Ascending aorta (tissue), 2 donors: ENCODE measurements at regions not wholly inside any gene's neighbourhood (a gene's known extent, or its start where the extent isn't known, plus 50 kb on each side); places are given as distances from the start of the nearest gene placed in this dataset.
"Not testable (repeated sequence)": the region's sequence is repeated elsewhere in the genome, so short reads cannot be mapped to it uniquely, and the experiment has no call there.

Experiments
- DNase-seq, 2 donors: peaks; one replicate each; pipeline ENCODE4 v3.0.0-alpha.2; 2019; ENCODE audit warnings: low spot score in 2 of 2
- H3K27ac ChIP-seq, 2 donors: fragments of 200-600 bp; sonication (generic); one replicate each; pipeline ENCODE4 v1.5.1; 2016 to 2017; ENCODE audit warnings: mild to moderate bottlenecking in 1 of 2
- H3K27me3 ChIP-seq: fragments of 200-600 bp; sonication (generic); one replicate; pipeline ENCODE4 v1.5.1; 2017
- H3K36me3 ChIP-seq, 2 donors: fragments of 200-600 bp; sonication (generic); one replicate each; pipeline ENCODE4 v1.5.1; 2016
- H3K4me1 ChIP-seq, 2 donors: fragments of 200-600 bp; sonication (generic); one replicate each; pipeline ENCODE4 v1.5.1; 2016 to 2017; ENCODE audit warnings: mild to moderate bottlenecking in 1 of 2
- H3K4me3 ChIP-seq, 2 donors: fragments of 200-600 bp; sonication (generic); one replicate each; pipeline ENCODE4 v1.5.1; 2016 to 2017; ENCODE audit warnings: mild to moderate bottlenecking in 1 of 2
- H3K9me3 ChIP-seq, 2 donors: fragments of 200-600 bp; sonication (generic); one replicate each; pipeline ENCODE4 v1.5.1; 2016
- intact Hi-C: fragments of 100-400 bp; cut with DNase I; formaldehyde crosslinking; loops from one replicate; pipeline ENCODE4 v1.15.1; 2023
- TF ChIP-seq, protein P1 (sequence below), 3 experiments: fragments of 200-600 bp in 2 of 3; fragments of 450-650 bp in 1 of 3; sonication (generic) in 2 of 3; IDR thresholded peaks; one replicate each; pipeline ENCODE4 v1.5.1; 2016 to 2019; ENCODE audit warnings: antibody characterized with exemption in 3 of 3, mild to moderate bottlenecking in 1 of 3, moderate library complexity in 1 of 3

DNA sequence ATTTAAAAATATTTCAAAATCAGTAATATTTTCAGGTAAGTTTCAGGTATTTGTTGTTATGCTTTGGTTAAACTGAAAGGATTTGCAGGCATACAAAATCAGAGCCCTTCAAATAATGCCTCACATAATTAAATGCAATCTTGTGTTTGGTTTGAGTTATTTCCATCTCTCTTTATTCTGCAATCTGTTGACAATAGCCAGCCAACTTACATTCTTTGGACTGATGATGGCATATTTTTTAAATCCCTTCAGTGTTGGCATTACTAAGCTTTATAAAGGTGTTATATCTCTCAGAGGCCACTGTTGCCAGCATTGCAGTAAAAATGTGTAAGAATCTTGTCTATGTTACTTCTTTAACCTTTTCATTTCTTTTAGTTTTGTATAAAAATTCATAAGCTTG lies 257.2 kb upstream of the RFC3 start:
- H3K9me3 ChIP-seq, result no peaks in the 10 kb centered on the region
- H3K27ac ChIP-seq, result no peak overlapping the region
- H3K4me1 ChIP-seq, result peaks cover 0 to 5% of the 10 kb centered on the region in 2 donors
- DNase-seq, result no peak
- no peaks in the 10 kb centered on the region for H3K27me3 ChIP-seq
- no peak overlapping the region for H3K4me3 ChIP-seq
- intact Hi-C loops, result no loop called here
- H3K36me3 ChIP-seq, result no peaks in the 10 kb centered on the region
- TF ChIP-seq, protein P1, sequence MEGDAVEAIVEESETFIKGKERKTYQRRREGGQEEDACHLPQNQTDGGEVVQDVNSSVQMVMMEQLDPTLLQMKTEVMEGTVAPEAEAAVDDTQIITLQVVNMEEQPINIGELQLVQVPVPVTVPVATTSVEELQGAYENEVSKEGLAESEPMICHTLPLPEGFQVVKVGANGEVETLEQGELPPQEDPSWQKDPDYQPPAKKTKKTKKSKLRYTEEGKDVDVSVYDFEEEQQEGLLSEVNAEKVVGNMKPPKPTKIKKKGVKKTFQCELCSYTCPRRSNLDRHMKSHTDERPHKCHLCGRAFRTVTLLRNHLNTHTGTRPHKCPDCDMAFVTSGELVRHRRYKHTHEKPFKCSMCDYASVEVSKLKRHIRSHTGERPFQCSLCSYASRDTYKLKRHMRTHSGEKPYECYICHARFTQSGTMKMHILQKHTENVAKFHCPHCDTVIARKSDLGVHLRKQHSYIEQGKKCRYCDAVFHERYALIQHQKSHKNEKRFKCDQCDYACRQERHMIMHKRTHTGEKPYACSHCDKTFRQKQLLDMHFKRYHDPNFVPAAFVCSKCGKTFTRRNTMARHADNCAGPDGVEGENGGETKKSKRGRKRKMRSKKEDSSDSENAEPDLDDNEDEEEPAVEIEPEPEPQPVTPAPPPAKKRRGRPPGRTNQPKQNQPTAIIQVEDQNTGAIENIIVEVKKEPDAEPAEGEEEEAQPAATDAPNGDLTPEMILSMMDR (IDR thresholded peaks at IDR 0.05), result no peak

GRCh38 chr13:33561627-33562026 lies 256.3 kb upstream of the RFC3 start:
- Histone ChIP-seq H3K9me3 (no peaks in the 10 kb centered on the region), H3K4me3 (no peak overlapping the region), H3K27me3 (no peaks in the 10 kb centered on the region), H3K27ac (no peak overlapping the region), H3K36me3 (no peaks in the 10 kb centered on the region), H3K4me1 (peaks cover 0 to 5% of the 10 kb centered on the region in 2 donors)
- intact Hi-C loops, result no loop called here
- TF ChIP-seq, protein P1 (IDR thresholded peaks at IDR 0.05), result no peak
- DNase-seq, result no peak

DNA sequence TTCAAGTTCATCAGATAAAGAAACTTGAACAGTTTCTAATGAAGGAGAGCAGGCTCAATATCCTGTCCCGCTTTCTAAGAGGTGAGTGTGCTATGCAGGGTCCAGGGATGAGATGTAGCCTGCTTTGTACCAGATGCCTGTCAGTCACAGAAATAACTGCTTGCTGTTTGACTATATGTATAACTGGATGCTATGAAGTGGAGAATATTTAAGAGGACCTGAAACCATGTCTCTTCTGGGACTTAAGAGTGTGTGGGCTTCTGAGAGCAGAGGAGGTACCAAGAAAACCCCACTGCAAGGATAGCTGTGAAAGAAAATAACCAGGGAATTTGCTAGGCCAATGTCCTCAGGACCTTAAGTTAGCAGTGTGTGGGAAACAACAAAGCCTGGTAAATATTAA lies 246.3 kb upstream of the RFC3 start:
- Histone ChIP-seq H3K4me3 (no peak overlapping the region), H3K27ac (no peak overlapping the region), H3K4me1 (no peaks in the 10 kb centered on the region), H3K36me3 (no peaks in the 10 kb centered on the region), H3K9me3 (no peaks in the 10 kb centered on the region), H3K27me3 (no peaks in the 10 kb centered on the region)
- intact Hi-C loops, result no loop called here
- TF ChIP-seq, protein P1 (IDR thresholded peaks at IDR 0.05), result no peak
- no peak for DNase-seq

- H3K4me3 ChIP-seq, H3K9me3 ChIP-seq, H3K27ac ChIP-seq, H3K4me1 ChIP-seq, H3K27me3 ChIP-seq, H3K36me3 ChIP-seq, DNase-seq, intact Hi-C loops: not testable (repeated sequence)
Measured at GRCh38 chr13:33572322-33572721, 245.6 kb upstream of the RFC3 start.

- no peak for DNase-seq
- H3K4me1 ChIP-seq, result no peaks in the 10 kb centered on the region
- H3K9me3 ChIP-seq, result no peaks in the 10 kb centered on the region
- no peaks in the 10 kb centered on the region for H3K27me3 ChIP-seq
- TF ChIP-seq, protein P1 (IDR thresholded peaks at IDR 0.05), result no peak
- intact Hi-C loops, result no loop called here
- no peaks in the 10 kb centered on the region for H3K36me3 ChIP-seq
- no peak overlapping the region for H3K27ac ChIP-seq
- no peak overlapping the region for H3K4me3 ChIP-seq
Measured at GRCh38 chr13:33575378-33575777, 242.6 kb upstream of the RFC3 start.

DNA sequence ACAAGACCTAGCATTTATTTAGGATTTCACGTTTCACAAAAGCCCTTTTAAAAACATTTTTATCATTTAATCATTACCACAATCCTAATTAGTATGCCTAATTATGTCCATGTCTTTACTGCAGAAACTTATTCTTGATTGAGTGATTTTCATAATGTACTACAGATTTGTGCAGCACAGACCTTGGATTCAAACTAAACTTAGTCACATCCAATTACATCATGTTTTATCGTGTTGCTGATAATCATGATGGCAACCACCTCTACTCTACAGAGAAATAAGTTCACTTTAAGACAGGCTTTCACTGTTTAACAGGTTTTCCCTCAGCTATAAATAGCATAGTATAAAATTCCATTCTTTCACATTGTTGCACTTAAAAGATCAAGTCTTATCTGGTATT lies 240.9 kb upstream of the RFC3 start:
- no peak overlapping the region for H3K27ac ChIP-seq
- no peaks in the 10 kb centered on the region for H3K9me3 ChIP-seq
- TF ChIP-seq, protein P1 (IDR thresholded peaks at IDR 0.05), result no peak
- H3K4me1 ChIP-seq, result no peaks in the 10 kb centered on the region
- no peaks in the 10 kb centered on the region for H3K27me3 ChIP-seq
- no peak for DNase-seq
- H3K4me3 ChIP-seq, result no peak overlapping the region
- no peaks in the 10 kb centered on the region for H3K36me3 ChIP-seq
- intact Hi-C loops, result no loop called here
